Amygdala (tissue), 56 donors: ENCODE measurements at regions not wholly inside any gene's neighbourhood (a gene's known extent, or its start where the extent isn't known, plus 50 kb on each side); places are given as distances from the start of the nearest gene placed in this dataset.
"Not testable (repeated sequence)": the region's sequence is repeated elsewhere in the genome, so short reads cannot be mapped to it uniquely, and the experiment has no call there.

Experiments
- DNase-seq, 56 donors: peaks; one replicate each; lab custom pipeline; 2025; lab: John Stamatoyannopoulos, UW

DNA sequence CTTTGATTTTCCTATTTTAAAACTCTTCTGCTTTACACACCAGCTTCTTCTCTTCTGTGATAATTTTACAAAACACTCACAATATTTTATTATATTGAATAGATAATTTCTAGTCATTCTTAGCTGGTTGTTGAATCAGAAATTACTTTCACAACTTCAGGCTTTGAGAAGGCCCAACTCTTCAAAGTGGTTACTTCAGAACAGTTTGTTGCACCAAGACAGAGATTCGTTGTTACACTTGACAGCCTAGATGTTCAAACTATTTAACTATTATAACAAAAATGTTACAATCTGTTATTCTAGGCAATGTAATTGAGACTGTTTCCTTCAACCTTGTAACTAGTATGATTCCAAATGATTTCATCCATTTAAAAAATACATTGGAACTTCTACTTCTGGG, 333.2 kb upstream of the CHORDC1 start:
- DNase-seq, result no peak

DNA sequence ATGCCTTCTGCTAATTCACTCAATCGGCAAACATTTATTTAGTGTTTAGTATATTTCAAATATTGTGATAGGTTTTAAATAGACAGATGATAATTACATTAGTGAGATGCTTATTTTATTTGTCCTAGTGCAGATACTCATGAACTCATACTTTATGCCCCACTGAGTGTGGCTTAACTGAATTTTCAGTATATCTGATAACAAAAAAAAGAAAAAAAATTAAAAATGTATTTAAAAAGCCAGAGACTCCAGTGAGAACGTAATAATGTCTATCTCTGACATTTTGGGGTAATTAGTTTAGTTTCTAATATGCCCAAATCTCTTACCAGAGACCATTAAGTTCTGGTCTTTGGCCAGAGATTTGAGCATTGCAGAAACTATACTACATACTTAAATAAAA, 332.6 kb upstream of the CHORDC1 start:
- no peak for DNase-seq

DNA sequence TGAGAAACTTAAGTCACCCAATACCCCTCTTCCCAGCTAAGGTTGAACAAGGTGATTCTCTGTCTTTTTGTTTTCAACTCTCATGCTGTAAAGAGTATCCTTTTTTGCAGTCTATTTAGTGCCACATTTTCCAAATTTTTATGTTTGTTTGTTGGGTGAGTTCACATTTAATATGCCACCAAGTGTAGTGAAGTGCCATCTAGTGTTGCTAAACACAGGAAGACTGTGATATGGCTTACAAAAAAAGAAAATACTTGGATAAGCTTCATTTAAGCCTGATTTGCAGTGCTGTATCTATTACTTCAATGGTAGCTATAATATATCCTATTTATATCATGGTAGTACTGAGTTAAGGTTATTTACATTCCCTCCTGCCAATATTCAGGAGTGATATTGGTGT, 319.2 kb upstream of the CHORDC1 start:
- no peak for DNase-seq

- no peak for DNase-seq
Measured at GRCh38 chr11:90536301-90536700, 313.5 kb upstream of the CHORDC1 start.

GRCh38 chr11:90532125-90532524, 309.3 kb upstream of the CHORDC1 start:
- peak in 1 of 56 donors; percentile 1 for DNase-seq

DNA sequence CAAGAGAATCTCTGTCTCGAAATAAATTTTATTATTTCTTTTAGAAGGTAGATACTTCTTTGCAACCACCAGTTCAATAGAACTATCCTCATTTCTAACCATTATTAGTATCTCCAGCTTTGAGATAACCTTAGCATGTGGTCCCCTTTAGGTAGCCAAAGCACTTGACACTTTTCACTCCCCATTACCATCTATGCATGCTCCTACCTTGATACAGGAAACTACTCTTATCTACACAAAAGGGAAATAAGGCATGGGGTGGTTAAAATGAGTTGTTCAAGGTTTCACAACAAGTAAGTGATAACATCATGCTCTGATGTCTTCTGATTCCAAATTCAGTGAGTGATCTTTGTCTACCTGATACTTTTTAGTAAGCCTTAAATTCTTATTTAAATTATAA, 308.2 kb upstream of the CHORDC1 start:
- no peak for DNase-seq

DNA sequence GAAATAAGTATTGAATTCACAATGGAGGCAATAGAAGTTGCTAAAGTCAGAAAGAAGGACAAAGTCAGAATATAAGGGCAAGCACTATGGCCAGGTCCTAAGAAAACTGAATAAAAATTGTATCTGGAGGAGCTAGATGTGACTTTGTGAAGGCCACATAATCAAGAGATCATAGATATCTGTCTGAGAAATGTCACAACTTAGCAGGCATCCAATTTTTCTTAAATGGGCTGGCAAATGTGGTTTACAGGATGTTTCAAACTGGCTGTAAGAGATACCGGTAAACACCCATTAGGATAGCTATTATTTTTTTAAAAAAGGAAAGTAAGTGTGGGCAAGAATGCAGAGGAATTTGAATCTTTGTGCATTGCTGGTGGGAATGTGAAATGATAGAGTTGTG, 303.1 kb upstream of the CHORDC1 start:
- no peak for DNase-seq

- DNase-seq, result no peak
Measured at GRCh38 chr11:90512846-90513245, 290.0 kb upstream of the CHORDC1 start.

DNA sequence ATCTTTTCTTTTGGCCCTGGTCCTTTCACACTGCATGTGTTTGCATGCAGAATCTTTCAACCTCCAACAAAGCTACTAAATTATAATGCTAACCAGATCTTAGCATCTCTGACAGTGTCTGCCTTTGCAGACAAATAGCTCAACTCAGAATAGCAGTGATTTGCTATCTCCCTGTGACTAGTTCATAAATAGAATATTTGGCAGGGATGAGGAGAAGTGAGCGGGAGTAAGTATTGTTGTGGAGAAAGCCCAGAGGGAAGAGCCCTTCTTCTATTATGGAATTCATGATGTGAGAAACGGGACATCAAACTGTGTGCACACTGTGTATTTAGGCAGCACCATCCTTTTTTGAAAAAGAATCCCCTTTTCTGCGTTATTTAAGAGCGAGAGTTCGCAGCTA, 288.0 kb upstream of the CHORDC1 start:
- DNase-seq, result no peak

GRCh38 chr11:90500922-90501568, 278.2 kb upstream of the CHORDC1 start:
- no peak for DNase-seq

DNA sequence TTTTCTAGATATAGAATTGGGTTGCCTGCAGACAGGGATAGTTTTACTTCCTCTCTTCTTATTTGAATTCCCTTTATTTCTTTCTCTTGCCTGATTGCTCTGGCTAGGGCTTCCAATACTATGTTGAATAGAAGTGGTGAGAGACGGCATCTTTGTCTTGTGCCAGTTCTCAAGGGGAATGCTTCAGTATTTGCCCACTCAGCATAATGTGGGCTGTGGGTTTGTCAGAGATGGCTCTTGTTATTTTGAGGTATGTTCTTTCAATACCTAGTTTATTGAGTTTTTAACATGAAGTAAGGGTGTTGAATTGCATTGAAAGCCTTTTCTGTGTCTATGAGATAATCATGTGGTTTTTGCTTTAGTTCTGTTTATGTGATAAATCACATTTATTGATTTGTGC, 273.9 kb upstream of the CHORDC1 start:
- DNase-seq, result no peak

DNA sequence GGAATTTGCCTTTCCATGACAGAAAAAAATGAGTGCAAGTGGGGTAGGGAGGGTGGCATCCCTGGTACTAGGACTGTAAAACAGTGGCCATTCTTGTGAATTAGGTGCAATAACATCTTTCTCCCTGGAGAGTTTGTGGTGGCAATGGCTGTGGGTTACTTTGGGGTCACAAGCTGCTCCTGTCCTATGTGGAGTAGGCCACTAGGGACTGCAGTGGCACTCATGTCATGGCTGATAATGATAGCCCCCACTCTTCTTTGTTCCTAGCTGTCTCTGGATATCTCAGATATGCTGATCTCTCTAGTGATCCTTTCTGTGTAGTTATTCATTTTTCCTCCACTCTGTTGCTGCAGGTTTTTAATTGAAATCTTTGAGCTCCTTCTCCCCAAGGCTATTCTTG, 270.5 kb upstream of the CHORDC1 start:
- DNase-seq, result no peak

GRCh38 chr11:90491466-90491865, 268.6 kb upstream of the CHORDC1 start:
- DNase-seq, result no peak

- peak in 3 of 56 donors; percentile 1 to 8 (median 6) for DNase-seq
Measured at GRCh38 chr11:90476442-90477007, 253.7 kb upstream of the CHORDC1 start.

DNA sequence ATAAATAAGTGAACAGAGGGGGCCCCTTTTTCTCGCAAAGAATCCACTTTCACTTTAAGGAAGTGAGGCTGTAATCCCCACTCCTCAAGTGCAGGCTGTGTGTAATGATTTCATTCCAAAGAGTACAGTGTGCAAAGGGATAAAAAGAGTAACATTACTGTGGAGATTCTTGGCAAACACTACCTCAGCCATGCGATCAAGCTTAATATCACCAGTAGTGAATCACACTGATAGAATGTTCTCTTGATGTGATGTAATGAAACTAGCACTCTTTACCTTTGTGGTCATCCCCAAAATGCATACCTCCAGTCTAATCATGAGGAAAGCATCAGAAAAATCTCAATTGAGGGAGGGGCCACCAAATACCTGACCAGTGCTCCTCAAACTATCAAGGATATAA, 246.1 kb upstream of the CHORDC1 start:
- no peak for DNase-seq

DNA sequence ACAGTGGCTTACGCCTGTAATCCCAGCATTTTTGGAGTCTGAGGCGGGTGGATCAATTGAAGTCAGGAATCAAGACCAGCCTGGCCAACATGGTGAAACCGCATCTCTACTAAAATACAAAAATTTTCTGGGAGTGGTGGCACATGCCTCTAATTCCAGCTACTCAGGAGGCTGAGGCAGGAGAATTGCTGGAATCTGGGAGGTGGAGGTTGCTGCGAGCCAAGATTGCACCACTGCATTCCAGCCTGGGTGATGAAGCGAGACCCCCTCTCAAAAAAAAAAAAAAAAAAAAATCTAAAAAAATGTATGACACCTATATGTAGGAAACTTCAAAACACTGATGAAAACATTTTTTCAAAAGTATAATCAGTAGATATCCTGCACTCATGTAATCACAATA, 242.7 kb upstream of the CHORDC1 start:
- DNase-seq, result no peak

GRCh38 chr11:90455347-90455920, 232.6 kb upstream of the CHORDC1 start:
- not testable (repeated sequence) for DNase-seq

DNA sequence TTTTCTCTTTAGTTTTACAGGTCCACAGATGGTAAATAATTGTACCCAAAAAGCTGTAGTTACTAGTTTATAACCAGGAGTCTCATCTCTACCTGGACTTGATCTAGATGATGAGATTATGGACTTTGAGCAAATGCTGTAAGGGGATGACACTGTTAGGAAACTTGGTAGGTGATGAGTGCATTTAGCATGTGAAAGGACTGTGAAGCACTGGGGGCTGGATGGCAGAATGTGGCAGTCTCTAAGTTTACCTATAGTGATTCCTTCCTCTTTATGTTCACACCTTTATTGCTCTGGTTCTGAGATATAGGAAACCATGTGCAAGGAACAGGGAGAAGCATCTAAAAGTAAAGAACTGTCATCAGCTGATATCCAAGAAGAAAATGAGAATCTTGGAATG, 230.7 kb upstream of the CHORDC1 start:
- DNase-seq, result no peak

- no peak for DNase-seq
Measured at GRCh38 chr11:90449606-90450005, 226.8 kb upstream of the CHORDC1 start.

- DNase-seq, result no peak
Measured at GRCh38 chr11:90448256-90448655, 225.4 kb upstream of the CHORDC1 start.

- DNase-seq, result no peak
Measured at GRCh38 chr11:90447618-90448017, 224.8 kb upstream of the CHORDC1 start.

- DNase-seq, result no peak
Measured at GRCh38 chr11:90446207-90446606, 223.4 kb upstream of the CHORDC1 start.
